Endodermal cell (in vitro differentiated cells): ENCODE measurements at regions not wholly inside any gene's neighbourhood (a gene's known extent, or its start where the extent isn't known, plus 50 kb on each side); places are given as distances from the start of the nearest gene placed in this dataset.

ENCODE experiments used
- DNase-seq: peaks from one replicate; pipeline ENCODE4 v3.0.0-alpha.2; 2017
- H3K27ac ChIP-seq: 2 replicates; pipeline ENCODE4 v1.5.1; 2013; ENCODE audit warnings: mild to moderate bottlenecking, low read depth, low read length, moderate library complexity
- H3K27me3 ChIP-seq: 2 replicates; pipeline ENCODE4 v1.6.1; 2013; ENCODE audit warnings: mild to moderate bottlenecking, low read length, moderate library complexity; ENCODE audit not compliant: insufficient read depth, control insufficient read depth, poor library complexity, severe bottlenecking
- H3K36me3 ChIP-seq: 2 replicates; pipeline ENCODE4 v1.7.0; 2013; ENCODE audit warnings: mild to moderate bottlenecking, low read length, moderate library complexity; ENCODE audit not compliant: control insufficient read depth, insufficient read depth
- H3K4me1 ChIP-seq: one replicate; pipeline ENCODE4 v1.7.0; 2013; ENCODE audit warnings: low read length; ENCODE audit not compliant: control insufficient read depth, insufficient read depth
- H3K4me3 ChIP-seq: 2 replicates; pipeline ENCODE4 v1.5.1; 2013; ENCODE audit warnings: mild to moderate bottlenecking, low read length, moderate library complexity
- H3K9ac ChIP-seq: 2 replicates; pipeline ENCODE4 v1.6.1; 2013; ENCODE audit warnings: mild to moderate bottlenecking, low read length, moderate library complexity; ENCODE audit not compliant: poor library complexity, severe bottlenecking; ENCODE audit errors: extremely low read depth
- H3K9me3 ChIP-seq: 2 replicates; pipeline ENCODE4 v1.6.1; 2013; ENCODE audit warnings: mild to moderate bottlenecking, low read length, moderate library complexity; ENCODE audit not compliant: control insufficient read depth
- H3K27ac Mint-ChIP-seq: 2 replicates; pipeline ENCODE4 v1.8.0; 2020; ENCODE audit warnings: mixed read lengths
- H3K27me3 Mint-ChIP-seq: 2 replicates; pipeline ENCODE4 v1.8.0; 2021; ENCODE audit warnings: mild to moderate bottlenecking, mixed read lengths; ENCODE audit not compliant: insufficient read depth
- H3K36me3 Mint-ChIP-seq: 2 replicates; pipeline ENCODE4 v1.8.0; 2020; ENCODE audit warnings: low read depth, mixed read lengths
- H3K4me1 Mint-ChIP-seq: 2 replicates; pipeline ENCODE4 v1.8.0; 2020; ENCODE audit warnings: mixed read lengths
- H3K4me3 Mint-ChIP-seq: 2 replicates; pipeline ENCODE4 v1.8.0; 2020; ENCODE audit warnings: mild to moderate bottlenecking, moderate library complexity, mixed read lengths
- H3K9me3 Mint-ChIP-seq: 2 replicates; pipeline ENCODE4 v1.8.0; 2020; ENCODE audit warnings: mild to moderate bottlenecking, mixed read lengths
- WGBS, 2 experiments: methylation state at CpG; one replicate each; pipeline versions ENCODE4 v1.1.5 to v1.1.7; 2013; ENCODE audit warnings: missing lambda C conversion rate in 2 of 2, mixed read lengths in 1 of 2; ENCODE audit not compliant: insufficient coverage in 1 of 2, insufficient read length in 1 of 2; 5-methylcytosine and 5-hydroxymethylcytosine counted together
- TF ChIP-seq, protein P1 (sequence below): fragments of 200-600 bp; sonication (generic); conservative IDR thresholded peaks from 2 replicates; pipeline ENCODE4 v1.5.0; 2021; ENCODE audit warnings: antibody characterized with exemption, mild to moderate bottlenecking

DNA sequence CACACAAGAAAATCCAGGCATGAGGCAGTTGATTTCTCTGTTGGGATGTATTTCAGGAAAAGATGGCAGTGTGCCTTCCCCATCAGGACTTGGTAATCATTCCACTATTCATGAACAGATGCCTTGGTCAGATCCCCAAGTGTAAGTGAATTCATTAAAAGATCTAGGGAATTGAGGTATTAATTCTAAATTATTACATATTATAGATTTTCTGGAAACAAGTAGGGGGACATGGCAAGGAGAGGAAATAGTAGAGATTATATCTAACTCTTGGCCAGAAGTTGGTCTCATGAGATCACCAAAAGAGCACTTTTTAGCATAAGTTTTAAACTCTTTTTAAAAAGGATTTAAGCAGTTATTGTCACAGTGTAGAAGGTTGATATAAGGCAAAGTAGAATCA, 74.4 kb upstream of the MDFIC2 start:
- Histone ChIP-seq H3K9ac (no peak overlapping the region), H3K27ac (no peak overlapping the region), H3K4me1 (no peaks in the 10 kb centered on the region), H3K36me3 (no peaks in the 10 kb centered on the region), H3K27me3 (no peaks in the 10 kb centered on the region), H3K9me3 (no peaks in the 10 kb centered on the region), H3K4me3 (no peak overlapping the region)
- Mint-ChIP-seq H3K36me3 (no peaks in the 10 kb centered on the region), H3K27ac (no peak overlapping the region), H3K27me3 (no peaks in the 10 kb centered on the region), H3K4me1 (peaks cover 6% of the 10 kb centered on the region), H3K4me3 (no peak overlapping the region), H3K9me3 (peaks cover 10% of the 10 kb centered on the region)
- TF ChIP-seq, protein P1, sequence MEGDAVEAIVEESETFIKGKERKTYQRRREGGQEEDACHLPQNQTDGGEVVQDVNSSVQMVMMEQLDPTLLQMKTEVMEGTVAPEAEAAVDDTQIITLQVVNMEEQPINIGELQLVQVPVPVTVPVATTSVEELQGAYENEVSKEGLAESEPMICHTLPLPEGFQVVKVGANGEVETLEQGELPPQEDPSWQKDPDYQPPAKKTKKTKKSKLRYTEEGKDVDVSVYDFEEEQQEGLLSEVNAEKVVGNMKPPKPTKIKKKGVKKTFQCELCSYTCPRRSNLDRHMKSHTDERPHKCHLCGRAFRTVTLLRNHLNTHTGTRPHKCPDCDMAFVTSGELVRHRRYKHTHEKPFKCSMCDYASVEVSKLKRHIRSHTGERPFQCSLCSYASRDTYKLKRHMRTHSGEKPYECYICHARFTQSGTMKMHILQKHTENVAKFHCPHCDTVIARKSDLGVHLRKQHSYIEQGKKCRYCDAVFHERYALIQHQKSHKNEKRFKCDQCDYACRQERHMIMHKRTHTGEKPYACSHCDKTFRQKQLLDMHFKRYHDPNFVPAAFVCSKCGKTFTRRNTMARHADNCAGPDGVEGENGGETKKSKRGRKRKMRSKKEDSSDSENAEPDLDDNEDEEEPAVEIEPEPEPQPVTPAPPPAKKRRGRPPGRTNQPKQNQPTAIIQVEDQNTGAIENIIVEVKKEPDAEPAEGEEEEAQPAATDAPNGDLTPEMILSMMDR: no peak
- no peak for DNase-seq

DNA sequence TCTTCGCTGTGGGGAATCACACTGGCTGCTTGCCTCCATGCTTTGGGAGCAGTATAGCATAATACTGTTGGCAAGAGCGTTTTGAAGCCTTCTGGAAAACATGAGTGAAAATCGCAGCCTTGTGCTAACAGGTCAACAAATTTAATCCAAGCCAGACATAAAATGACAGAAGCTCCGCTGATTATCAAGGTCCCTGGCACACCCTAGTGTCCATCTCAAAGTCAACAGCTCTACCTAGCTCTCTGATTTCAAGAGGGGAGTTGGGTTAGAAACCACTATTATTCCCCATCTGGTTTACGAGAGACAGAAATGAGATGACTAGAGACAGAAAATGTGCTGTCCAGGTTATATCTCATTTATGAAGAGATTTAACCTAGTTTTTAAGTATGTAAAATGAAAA, 73.6 kb upstream of the MDFIC2 start:
- Mint-ChIP-seq H3K27me3 (no peaks in the 10 kb centered on the region), H3K4me1 (peaks cover 6% of the 10 kb centered on the region), H3K9me3 (peaks cover 10% of the 10 kb centered on the region), H3K27ac (no peak overlapping the region), H3K36me3 (no peaks in the 10 kb centered on the region), H3K4me3 (no peak overlapping the region)
- no peaks in the 10 kb centered on the region for H3K27me3 ChIP-seq
- DNase-seq: no peak
- no peak overlapping the region for H3K4me3 ChIP-seq
- no peaks in the 10 kb centered on the region for H3K9me3 ChIP-seq
- H3K36me3 ChIP-seq: no peaks in the 10 kb centered on the region
- no peak overlapping the region for H3K9ac ChIP-seq
- TF ChIP-seq, protein P1: peak; percentile 46
- 84 to 87% methylated on average over 4 to 5 of the region's 5 CpGs for WGBS, 2 experiments
- H3K27ac ChIP-seq: no peak overlapping the region
- no peaks in the 10 kb centered on the region for H3K4me1 ChIP-seq

DNA sequence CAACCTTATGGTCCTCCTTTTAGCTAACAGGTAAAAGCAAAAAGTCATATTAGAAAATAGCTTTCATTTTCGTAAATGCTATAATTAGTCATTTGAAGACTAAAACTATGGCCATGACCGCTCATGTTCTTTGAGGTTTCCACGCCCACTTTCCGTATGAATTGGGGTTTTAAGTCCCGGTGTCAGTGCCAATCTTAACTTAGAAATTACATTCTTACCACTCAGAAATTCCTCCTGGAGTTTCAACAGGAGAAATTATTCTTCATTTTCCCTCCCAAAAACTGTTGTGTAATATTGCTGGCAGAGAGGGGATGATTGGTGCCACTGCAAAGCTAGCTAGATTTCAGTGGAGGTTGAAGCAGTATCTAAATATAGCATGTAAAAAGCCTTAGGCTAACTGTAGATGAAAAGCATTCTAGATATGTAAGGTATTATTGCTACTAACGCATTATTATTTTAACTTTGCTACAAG, 71.0 kb upstream of the MDFIC2 start:
- no peaks in the 10 kb centered on the region for H3K27me3 ChIP-seq
- Mint-ChIP-seq H3K9me3 (peaks cover under 1% of the 10 kb centered on the region), H3K4me3 (no peak overlapping the region), H3K27ac (no peak overlapping the region), H3K27me3 (no peaks in the 10 kb centered on the region), H3K36me3 (no peaks in the 10 kb centered on the region), H3K4me1 (peaks cover 6% of the 10 kb centered on the region)
- H3K36me3 ChIP-seq: no peaks in the 10 kb centered on the region
- H3K4me3 ChIP-seq: no peak overlapping the region
- 92 to 96% methylated on average over 4 to 6 of the region's 6 CpGs for WGBS, 2 experiments
- no peak for DNase-seq
- no peaks in the 10 kb centered on the region for H3K9me3 ChIP-seq
- no peaks in the 10 kb centered on the region for H3K4me1 ChIP-seq
- TF ChIP-seq, protein P1: no peak
- no peak overlapping the region for H3K9ac ChIP-seq
- H3K27ac ChIP-seq: no peak overlapping the region
